ENCODE measurements at regions not wholly inside any gene's neighbourhood (a gene's known extent, or its start where the extent isn't known, plus 50 kb on each side); places are given as distances from the start of the nearest gene placed in this dataset.

DNA sequence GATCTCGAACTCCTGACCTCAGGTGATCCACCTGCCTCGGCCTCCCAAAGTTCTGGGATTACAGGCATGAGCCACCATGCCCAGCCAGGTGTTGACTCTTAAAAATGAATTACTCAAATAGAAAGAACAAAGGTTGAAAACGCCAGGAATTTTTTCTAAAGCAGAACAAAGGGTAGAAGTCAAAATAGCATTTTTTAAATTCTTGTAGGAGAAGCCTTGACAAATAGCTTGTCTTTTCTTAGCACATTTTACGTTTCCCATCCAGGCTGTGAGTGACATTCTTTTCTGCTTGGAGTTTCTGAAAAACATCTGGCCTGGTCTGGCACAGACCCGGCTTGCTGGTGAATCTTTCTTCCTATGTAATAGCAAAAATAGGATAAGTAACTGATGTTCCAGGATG, 169.4 kb upstream of the ZNF462 start:
- H3K36me3 Mint-ChIP-seq (ENCODE audit: insufficient read depth, unreplicated experiment), result peaks cover 6% of the 10 kb centered on the region
- BruUV-seq (replicated peaks), result no TSS peak
- Histone ChIP-seq H3K36me3 (ENCODE audit: control insufficient read depth, insufficient read depth, low read length) (no peaks in the 10 kb centered on the region), H3K9me3 (no peaks in the 10 kb centered on the region), H3K27me3 (replicated peaks; ENCODE audit: control insufficient read depth, insufficient read depth, low read length) (no peaks in the 10 kb centered on the region), H3K4me3 (ENCODE audit: low read depth, low read length) (no peak overlapping the region), H3K4me1 (peaks cover 13% of the 10 kb centered on the region)
- H3K4me3 Mint-ChIP-seq (ENCODE audit: unreplicated experiment), result no peak overlapping the region
- ChIA-PET CTCF (interaction anchor here (0.5 kb wide), 1 partner anchor 107 kb away, joined by 5 read pairs; no protein-coding TSS in a partner anchor), POLR2A (interaction anchor here (0.6 kb wide), 1 partner anchor 15 kb away, joined by 3 read pairs; no protein-coding TSS in a partner anchor)
- H3K27me3 Mint-ChIP-seq (ENCODE audit: insufficient read depth, unreplicated experiment), result no peaks in the 10 kb centered on the region
- H3K27ac Mint-ChIP-seq (ENCODE audit: unreplicated experiment), result peak overlapping the region; percentile 91
- peaks cover 20% of the 10 kb centered on the region for H3K4me1 Mint-ChIP-seq (ENCODE audit: low read depth, unreplicated experiment)
- H3K9me3 Mint-ChIP-seq (ENCODE audit: unreplicated experiment), result peaks cover 13% of the 10 kb centered on the region
- intact Hi-C loops (cut with micrococcal nuclease; ENCODE audit: unreplicated experiment), result loop anchor here (1.0 to 5.0 kb wide), 3 partner anchors 19 to 169 kb away; partner anchors contain the start of gene ZNF462
- DNase-seq, result peak; percentile 55 to 60
- TF ChIP-seq, protein P1, sequence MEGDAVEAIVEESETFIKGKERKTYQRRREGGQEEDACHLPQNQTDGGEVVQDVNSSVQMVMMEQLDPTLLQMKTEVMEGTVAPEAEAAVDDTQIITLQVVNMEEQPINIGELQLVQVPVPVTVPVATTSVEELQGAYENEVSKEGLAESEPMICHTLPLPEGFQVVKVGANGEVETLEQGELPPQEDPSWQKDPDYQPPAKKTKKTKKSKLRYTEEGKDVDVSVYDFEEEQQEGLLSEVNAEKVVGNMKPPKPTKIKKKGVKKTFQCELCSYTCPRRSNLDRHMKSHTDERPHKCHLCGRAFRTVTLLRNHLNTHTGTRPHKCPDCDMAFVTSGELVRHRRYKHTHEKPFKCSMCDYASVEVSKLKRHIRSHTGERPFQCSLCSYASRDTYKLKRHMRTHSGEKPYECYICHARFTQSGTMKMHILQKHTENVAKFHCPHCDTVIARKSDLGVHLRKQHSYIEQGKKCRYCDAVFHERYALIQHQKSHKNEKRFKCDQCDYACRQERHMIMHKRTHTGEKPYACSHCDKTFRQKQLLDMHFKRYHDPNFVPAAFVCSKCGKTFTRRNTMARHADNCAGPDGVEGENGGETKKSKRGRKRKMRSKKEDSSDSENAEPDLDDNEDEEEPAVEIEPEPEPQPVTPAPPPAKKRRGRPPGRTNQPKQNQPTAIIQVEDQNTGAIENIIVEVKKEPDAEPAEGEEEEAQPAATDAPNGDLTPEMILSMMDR (IDR thresholded peaks at IDR 0.05; ENCODE audit: insufficient read depth in 1 of 2, low read depth in 1 of 2, low read length in 1 of 2, severe bottlenecking in 1 of 2, unreplicated experiment in 1 of 2), result no peak

DNA sequence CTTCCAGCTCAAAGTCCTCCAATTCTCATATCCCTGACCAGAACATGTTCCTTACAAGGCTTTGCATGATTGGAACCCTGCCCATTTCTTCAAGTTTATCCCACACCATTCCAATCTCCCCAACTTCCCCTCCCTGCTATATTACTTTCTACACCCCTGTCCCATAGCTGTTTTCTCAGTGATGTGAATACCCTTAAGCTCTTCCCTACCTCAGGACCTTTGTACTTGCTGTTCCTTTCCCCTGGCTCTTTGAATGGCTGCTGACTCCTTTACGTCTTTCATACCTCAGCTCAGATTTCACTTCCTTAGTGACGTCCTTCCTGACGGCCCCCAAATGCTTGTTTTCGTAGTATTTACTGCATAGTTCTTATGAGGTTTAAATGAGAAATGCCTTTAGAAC, 166.2 kb upstream of the ZNF462 start:
- intact Hi-C loops (cut with micrococcal nuclease; ENCODE audit: unreplicated experiment), result no loop called here
- H3K27ac Mint-ChIP-seq (ENCODE audit: unreplicated experiment), result peak overlapping the region; percentile 1
- TF ChIP-seq, protein P1 (IDR thresholded peaks at IDR 0.05; ENCODE audit: insufficient read depth in 1 of 2, low read depth in 1 of 2, low read length in 1 of 2, severe bottlenecking in 1 of 2, unreplicated experiment in 1 of 2), result no peak

GRCh38 chr9:106697390-106697749, 165.6 kb upstream of the ZNF462 start:
- peaks cover 6% of the 10 kb centered on the region for H3K36me3 Mint-ChIP-seq (ENCODE audit: insufficient read depth, unreplicated experiment)
- no TSS peak for BruUV-seq (replicated peaks)
- POLR2A ChIA-PET, result no interaction called here
- TF ChIP-seq, protein P1 (IDR thresholded peaks at IDR 0.05; ENCODE audit: insufficient read depth in 1 of 2, low read depth in 1 of 2, low read length in 1 of 2, severe bottlenecking in 1 of 2, unreplicated experiment in 1 of 2), result no peak
- H3K27me3 Mint-ChIP-seq (ENCODE audit: insufficient read depth, unreplicated experiment), result no peaks in the 10 kb centered on the region
- no peaks in the 10 kb centered on the region for H3K27me3 ChIP-seq (replicated peaks; ENCODE audit: control insufficient read depth, insufficient read depth, low read length)
- H3K27ac Mint-ChIP-seq (ENCODE audit: unreplicated experiment), result peak overlapping the region; percentile 1
- H3K4me3 Mint-ChIP-seq (ENCODE audit: unreplicated experiment), result no peak overlapping the region
- CTCF ChIA-PET, result interaction anchor here (0.6 kb wide), 1 partner anchor 392 kb away, joined by 3 read pairs; no protein-coding TSS in a partner anchor
- no peaks in the 10 kb centered on the region for H3K36me3 ChIP-seq (ENCODE audit: control insufficient read depth, insufficient read depth, low read length)
- H3K4me3 ChIP-seq (ENCODE audit: low read depth, low read length), result no peak overlapping the region
- H3K4me1 Mint-ChIP-seq (ENCODE audit: low read depth, unreplicated experiment), result peaks cover 20% of the 10 kb centered on the region
- peaks cover 13% of the 10 kb centered on the region for H3K9me3 Mint-ChIP-seq (ENCODE audit: unreplicated experiment)
- intact Hi-C loops (cut with micrococcal nuclease; ENCODE audit: unreplicated experiment), result no loop called here
- DNase-seq, result peak in 1 of 2 experiments; percentile 33
- H3K4me1 ChIP-seq, result peaks cover 13% of the 10 kb centered on the region
- H3K9me3 ChIP-seq, result no peaks in the 10 kb centered on the region

More for the DNA sequence above, 166.2 kb upstream of the ZNF462 start:
- no TSS peak for BruUV-seq (replicated peaks)
- no peaks in the 10 kb centered on the region for H3K27me3 ChIP-seq (replicated peaks; ENCODE audit: control insufficient read depth, insufficient read depth, low read length)
- no peak overlapping the region for H3K4me3 ChIP-seq (ENCODE audit: low read depth, low read length)
- Mint-ChIP-seq H3K27me3 (ENCODE audit: insufficient read depth, unreplicated experiment) (no peaks in the 10 kb centered on the region), H3K4me3 (ENCODE audit: unreplicated experiment) (no peak overlapping the region), H3K9me3 (ENCODE audit: unreplicated experiment) (peaks cover 13% of the 10 kb centered on the region), H3K36me3 (ENCODE audit: insufficient read depth, unreplicated experiment) (peaks cover 6% of the 10 kb centered on the region), H3K4me1 (ENCODE audit: low read depth, unreplicated experiment) (peaks cover 20% of the 10 kb centered on the region)
- H3K36me3 ChIP-seq (ENCODE audit: control insufficient read depth, insufficient read depth, low read length), result no peaks in the 10 kb centered on the region
- H3K4me1 ChIP-seq, result peaks cover 13% of the 10 kb centered on the region
- ChIA-PET POLR2A (no interaction called here), CTCF (no interaction called here)
- no peaks in the 10 kb centered on the region for H3K9me3 ChIP-seq
- no peak for DNase-seq
